SK-N-SH (cell line): ENCODE measurements at regions not wholly inside any gene's neighbourhood (a gene's known extent, or its start where the extent isn't known, plus 50 kb on each side); places are given as distances from the start of the nearest gene placed in this dataset.

Experiments used
- CTCF ChIA-PET: fragments of 300-600, 350-600 bp; formaldehyde crosslinking; extraction: SDS; loops from one replicate; lab custom pipeline; 2021; lab: Yijun Ruan, JAX
- POLR2A ChIA-PET: fragments of 350-600 bp; sonication (Branson Sonifier 250); formaldehyde crosslinking; extraction: SDS; loops from one replicate; lab custom pipeline; 2020; ENCODE audit warnings: antibody characterized with exemption, inconsistent platforms; lab: Yijun Ruan, JAX
- DNase-seq: peaks from one replicate; pipeline ENCODE4 v3.0.0; 2012
- H2AFZ ChIP-seq: fragments of 200-600 bp; sonication (generic); 2 replicates; pipeline ENCODE4 v1.8.1; 2016; ENCODE audit warnings: antibody characterized with exemption, mild to moderate bottlenecking, low read depth
- H3F3A ChIP-seq: fragments of 200-600 bp; sonication (generic); replicated peaks from 2 replicates; pipeline ENCODE3; 2016; ENCODE audit warnings: antibody characterized with exemption, mild to moderate bottlenecking; ENCODE audit not compliant: insufficient read depth
- H3K27ac ChIP-seq, 2 experiments: fragments of 200-500 bp in 1 of 2; fragments of 200-600 bp in 1 of 2; sonication (Bioruptor generic) in 1 of 2; sonication (generic), shearing (Covaris generic) in 1 of 2; 2 replicates each; pipeline versions ENCODE4 v1.5.1 to v1.6.1; 2014 to 2016; ENCODE audit warnings: low read depth in 2 of 2, inconsistent platforms in 1 of 2, low read length in 1 of 2, mild to moderate bottlenecking in 1 of 2, mixed read lengths in 1 of 2
- H3K27me3 ChIP-seq: fragments of 200-600 bp; sonication (generic), shearing (Covaris generic); 2 replicates; pipeline ENCODE4 v1.6.1; 2016; ENCODE audit warnings: mixed run types; ENCODE audit not compliant: insufficient read depth
- H3K36me3 ChIP-seq, 2 experiments: fragments of 200-500 bp in 1 of 2; fragments of 200-600 bp in 1 of 2; sonication (Bioruptor generic) in 1 of 2; sonication (generic) in 1 of 2; replicated peaks in 1 of 2; 2 replicates each; pipeline versions ENCODE3 to v1.5.1; 2014 to 2016; ENCODE audit warnings: low read length in 1 of 2, mild to moderate bottlenecking in 1 of 2; ENCODE audit not compliant: insufficient read depth in 2 of 2, control insufficient read depth in 1 of 2
- H3K4me1 ChIP-seq, 2 experiments: fragments of 200-500 bp in 1 of 2; fragments of 200-600 bp in 1 of 2; sonication (Bioruptor generic) in 1 of 2; sonication (generic), shearing (Covaris generic) in 1 of 2; 2 replicates each; pipeline versions ENCODE4 v1.5.1 to v1.6.1; 2014 to 2016; ENCODE audit warnings: low read depth in 1 of 2, low read length in 1 of 2, mixed run types in 1 of 2; ENCODE audit not compliant: insufficient read depth in 2 of 2, control insufficient read depth in 1 of 2
- H3K4me2 ChIP-seq: fragments of 200-600 bp; sonication (generic), shearing (Covaris generic); 2 replicates; pipeline ENCODE4 v1.6.1; 2017; ENCODE audit warnings: mixed run types
- H3K4me3 ChIP-seq, 2 experiments: fragments of 200-500 bp in 1 of 2; fragments of 200-600 bp in 1 of 2; sonication (Bioruptor generic) in 1 of 2; sonication (generic), shearing (Covaris generic) in 1 of 2; 2 replicates each; pipeline versions ENCODE4 v1.5.1 to v1.8.1; 2014 to 2016; ENCODE audit warnings: low read depth in 2 of 2, inconsistent platforms in 1 of 2, low read length in 1 of 2, mild to moderate bottlenecking in 1 of 2, mixed read lengths in 1 of 2, moderate library complexity in 1 of 2
- H3K79me2 ChIP-seq: fragments of 200-600 bp; sonication (generic); 2 replicates; pipeline ENCODE4 v1.8.1; 2017; ENCODE audit warnings: mild to moderate bottlenecking; ENCODE audit not compliant: insufficient read depth
- H3K9ac ChIP-seq: fragments of 200-600 bp; sonication (generic); 2 replicates; pipeline ENCODE4 v1.6.1; 2017; ENCODE audit warnings: mixed run types
- H3K9me2 ChIP-seq: fragments of 200-600 bp; sonication (generic); 2 replicates; pipeline ENCODE4 v1.6.1; 2017; ENCODE audit warnings: mixed run types
- H3K9me3 ChIP-seq: fragments of 200-600 bp; sonication (generic); 2 replicates; pipeline ENCODE4 v1.6.1; 2017; ENCODE audit warnings: mixed run types, mild to moderate bottlenecking, moderate library complexity
- H4K20me1 ChIP-seq: fragments of 200-600 bp; sonication (generic); 2 replicates; pipeline ENCODE4 v1.6.1; 2017; ENCODE audit warnings: mild to moderate bottlenecking, mixed run types; ENCODE audit not compliant: insufficient read depth
- ELF1 ChIP-seq: IDR thresholded peaks from 2 replicates; pipeline ENCODE4 v1.4.0; 2012
- EP300 ChIP-seq, 2 experiments: IDR thresholded peaks; 2 replicates each; pipeline versions ENCODE4 v1.4.0 to v1.6.1; 2012; ENCODE audit warnings: borderline replicate concordance in 1 of 2, low read depth in 1 of 2, low read length in 1 of 2
- EZH2phosphoT487 ChIP-seq: fragments of 200-600 bp; sonication (generic); IDR thresholded peaks from 2 replicates; pipeline ENCODE4 v1.6.1; 2017; ENCODE audit warnings: low read depth, mixed run types, mild to moderate bottlenecking, antibody characterized with exemption, moderate library complexity, borderline replicate concordance
- FOSL2 ChIP-seq: IDR thresholded peaks from 2 replicates; pipeline ENCODE4 v1.4.0; 2012; ENCODE audit warnings: low read depth, mild to moderate bottlenecking, moderate library complexity, borderline replicate concordance
- JUND ChIP-seq: IDR thresholded peaks from 2 replicates; pipeline ENCODE4 v1.4.0; 2012
- NRF1 ChIP-seq: IDR thresholded peaks from 2 replicates; pipeline ENCODE4 v1.6.1; 2012; ENCODE audit warnings: low read depth, mild to moderate bottlenecking, low read length
- POLR2AphosphoS5 ChIP-seq: IDR thresholded peaks from 2 replicates; pipeline ENCODE4 v1.6.1; 2012; ENCODE audit warnings: low read depth, low read length
- RAD21 ChIP-seq: IDR thresholded peaks from 2 replicates; pipeline ENCODE4 v1.6.1; 2012; ENCODE audit warnings: mild to moderate bottlenecking, low read length
- RCOR1 ChIP-seq: fragments of 150-350 bp; IDR thresholded peaks from 2 replicates; pipeline ENCODE4 v1.6.1; 2017; ENCODE audit warnings: antibody characterized with exemption, low read length
- RFX5 ChIP-seq: IDR thresholded peaks from 2 replicates; pipeline ENCODE4 v1.6.1; 2012; ENCODE audit warnings: mild to moderate bottlenecking, improper control_type of control experiment, low read length
- RXRA ChIP-seq: IDR thresholded peaks from 2 replicates; pipeline ENCODE4 v1.4.0; 2012; ENCODE audit warnings: low read depth, mild to moderate bottlenecking, borderline replicate concordance
- TAF1 ChIP-seq: IDR thresholded peaks from 2 replicates; pipeline ENCODE4 v1.6.1; 2012; ENCODE audit warnings: low read depth, mild to moderate bottlenecking, low read length, moderate library complexity, borderline replicate concordance
- TCF12 ChIP-seq: IDR thresholded peaks from 2 replicates; pipeline ENCODE4 v1.4.0; 2012
- YY1 ChIP-seq: IDR thresholded peaks from 2 replicates; pipeline ENCODE4 v1.4.0; 2012; ENCODE audit warnings: low read depth, mild to moderate bottlenecking
- WGBS: methylation state at CpG from one replicate; pipeline ENCODE4 v1.1.6; 2017; ENCODE audit warnings: low lambda C conversion rate; 5-methylcytosine and 5-hydroxymethylcytosine counted together
- TF ChIP-seq, protein P1 (sequence below): IDR thresholded peaks from 2 replicates; pipeline ENCODE4 v1.4.0; 2012; ENCODE audit warnings: low read depth, borderline replicate concordance
- TF ChIP-seq, protein P2 (sequence below): IDR thresholded peaks from 2 replicates; pipeline ENCODE4; 2012
- TF ChIP-seq, protein P3 (sequence below): IDR thresholded peaks from 2 replicates; pipeline ENCODE4 v1.4.0; 2012; ENCODE audit warnings: low read depth

- Histone ChIP-seq H3K27ac (no peak overlapping the region), H3K4me3 (no peak overlapping the region), H3K9ac (no peak overlapping the region), H3F3A (no peaks in the 10 kb centered on the region), H3K9me2 (no peaks in the 10 kb centered on the region), H3K79me2 (no peaks in the 10 kb centered on the region), H3K4me1 (no peaks in the 10 kb centered on the region), H3K4me2 (no peak overlapping the region), H3K27me3 (no peaks in the 10 kb centered on the region; the same call in 1 of the 2 replicates), H4K20me1 (no peaks in the 10 kb centered on the region), H2AFZ (no peak overlapping the region), H3K36me3 (no peaks in the 10 kb centered on the region), H3K9me3 (no peaks in the 10 kb centered on the region)
- ChIA-PET CTCF (interaction anchor here (1.2 kb wide), 1 partner anchor 35 kb away, joined by 3 read pairs; no protein-coding TSS in a partner anchor), POLR2A (no interaction called here)
- no peak for TF ChIP-seq EZH2phosphoT487
- TF ChIP-seq, protein P1, sequence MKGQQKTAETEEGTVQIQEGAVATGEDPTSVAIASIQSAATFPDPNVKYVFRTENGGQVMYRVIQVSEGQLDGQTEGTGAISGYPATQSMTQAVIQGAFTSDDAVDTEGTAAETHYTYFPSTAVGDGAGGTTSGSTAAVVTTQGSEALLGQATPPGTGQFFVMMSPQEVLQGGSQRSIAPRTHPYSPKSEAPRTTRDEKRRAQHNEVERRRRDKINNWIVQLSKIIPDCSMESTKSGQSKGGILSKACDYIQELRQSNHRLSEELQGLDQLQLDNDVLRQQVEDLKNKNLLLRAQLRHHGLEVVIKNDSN, result no peak
- no peak for DNase-seq
- 11% methylated on average over 5 of the region's 5 CpGs for WGBS
Measured at GRCh38 chr3:5390221-5390620, 202.7 kb downstream of the EDEM1 start.

DNA sequence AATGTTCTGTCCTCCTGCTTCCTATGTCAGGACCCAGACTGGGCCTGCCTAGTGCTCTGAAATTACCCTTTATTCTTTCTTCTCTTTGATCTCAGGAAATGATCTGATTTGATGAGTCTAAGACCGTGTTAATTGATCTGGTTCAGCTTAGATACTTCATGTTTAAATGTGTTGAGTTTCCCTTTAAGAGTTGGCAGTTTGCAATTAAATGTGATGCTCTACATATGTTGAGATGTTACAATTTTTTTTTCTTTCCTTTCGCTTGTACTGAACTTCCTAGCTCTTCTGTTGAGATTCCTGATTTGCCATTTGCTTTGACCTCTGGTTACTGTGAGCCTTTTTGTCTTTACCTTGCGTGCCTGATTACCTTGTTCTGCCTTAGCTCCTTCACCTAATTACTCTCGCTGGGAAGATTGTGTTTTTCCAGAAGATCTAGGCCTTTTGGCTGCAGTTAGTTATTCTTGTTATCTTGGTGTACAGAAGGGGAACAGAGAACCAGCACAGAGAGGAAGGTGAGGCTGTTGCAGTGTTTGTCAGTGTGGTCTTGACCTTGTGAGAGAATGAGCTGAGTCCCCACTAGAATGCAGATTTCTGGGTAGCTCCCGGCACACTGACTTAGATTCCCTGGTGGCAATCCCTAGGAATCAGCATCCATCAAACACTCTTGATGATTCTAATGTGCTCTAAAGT lies 203.6 kb downstream of the EDEM1 start:
- no peak overlapping the region for H2AFZ ChIP-seq
- H3K4me3 ChIP-seq, result no peak overlapping the region
- H3K9ac ChIP-seq, result no peak overlapping the region
- H3K79me2 ChIP-seq, result no peaks in the 10 kb centered on the region
- no peak for DNase-seq
- ChIA-PET POLR2A (no interaction called here), CTCF (interaction anchor here (1.2 kb wide), 1 partner anchor 35 kb away, joined by 3 read pairs; no protein-coding TSS in a partner anchor)
- no peaks in the 10 kb centered on the region for H3K4me1 ChIP-seq
- WGBS, result 16% methylated on average over 5 of the region's 5 CpGs
- H3K36me3 ChIP-seq, result no peaks in the 10 kb centered on the region
- no peaks in the 10 kb centered on the region for H4K20me1 ChIP-seq
- TF ChIP-seq TCF12 (no peak), FOSL2 (no peak), RAD21 (no peak)
- TF ChIP-seq, protein P2, sequence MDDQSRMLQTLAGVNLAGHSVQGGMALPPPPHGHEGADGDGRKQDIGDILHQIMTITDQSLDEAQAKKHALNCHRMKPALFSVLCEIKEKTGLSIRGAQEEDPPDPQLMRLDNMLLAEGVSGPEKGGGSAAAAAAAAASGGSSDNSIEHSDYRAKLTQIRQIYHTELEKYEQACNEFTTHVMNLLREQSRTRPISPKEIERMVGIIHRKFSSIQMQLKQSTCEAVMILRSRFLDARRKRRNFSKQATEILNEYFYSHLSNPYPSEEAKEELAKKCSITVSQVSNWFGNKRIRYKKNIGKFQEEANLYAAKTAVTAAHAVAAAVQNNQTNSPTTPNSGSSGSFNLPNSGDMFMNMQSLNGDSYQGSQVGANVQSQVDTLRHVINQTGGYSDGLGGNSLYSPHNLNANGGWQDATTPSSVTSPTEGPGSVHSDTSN, result no peak
- H3K9me2 ChIP-seq, result no peaks in the 10 kb centered on the region
- no peak overlapping the region for H3K4me2 ChIP-seq
- H3F3A ChIP-seq, result no peaks in the 10 kb centered on the region
- H3K27ac ChIP-seq, result no peak overlapping the region
- no peaks in the 10 kb centered on the region; the same call in 1 of the 2 replicates for H3K27me3 ChIP-seq
- H3K9me3 ChIP-seq, result no peaks in the 10 kb centered on the region

DNA sequence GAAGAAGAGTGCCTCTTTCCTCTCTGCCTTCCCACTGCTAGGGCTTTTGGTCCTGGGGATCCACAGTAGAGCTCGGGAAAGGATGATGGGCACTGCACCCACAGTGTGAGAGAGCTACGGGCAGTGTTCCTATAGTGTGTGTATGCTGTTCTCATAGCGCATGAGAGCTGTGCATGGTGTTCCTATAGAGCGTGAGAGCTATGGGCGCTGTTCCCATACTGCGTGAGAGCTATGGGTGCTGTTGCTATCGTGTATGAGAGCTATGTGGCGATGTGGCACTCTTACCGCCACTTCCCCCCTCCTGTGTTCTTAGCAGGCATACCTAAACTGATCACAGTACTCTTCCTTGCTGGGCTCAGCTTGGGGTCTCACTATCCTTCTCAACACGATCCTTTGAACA lies 213.5 kb downstream of the EDEM1 start:
- Histone ChIP-seq H3F3A (no peaks in the 10 kb centered on the region), H3K27ac (no peak overlapping the region), H3K4me1 (no peaks in the 10 kb centered on the region), H2AFZ (no peak overlapping the region), H3K4me3 (no peak overlapping the region), H3K27me3 (no peaks in the 10 kb centered on the region; the same call in 1 of the 2 replicates), H3K9ac (no peak overlapping the region), H3K4me2 (no peak overlapping the region), H3K79me2 (no peaks in the 10 kb centered on the region), H4K20me1 (no peaks in the 10 kb centered on the region), H3K36me3 (no peaks in the 10 kb centered on the region), H3K9me2 (no peaks in the 10 kb centered on the region), H3K9me3 (no peaks in the 10 kb centered on the region)
- WGBS, result 23% methylated on average over 5 of the region's 10 CpGs
- CTCF ChIA-PET, result interaction anchor here (0.6 to 1.4 kb wide), 2 partner anchors 22 to 25 kb away, joined by 3 to 6 read pairs; no protein-coding TSS in a partner anchor
- no peak for DNase-seq
- POLR2A ChIA-PET, result interaction anchor here (0.6 kb wide), 1 partner anchor 1827 kb away, joined by 3 read pairs; no protein-coding TSS in a partner anchor
- TF ChIP-seq TAF1 (no peak), RCOR1 (no peak), NRF1 (no peak), EP300 (IDR thresholded peaks at IDR 0.05; ENCODE audit: borderline replicate concordance in 1 of 2, low read depth in 1 of 2, low read length in 1 of 2) (no peak), POLR2AphosphoS5 (no peak), RFX5 (no peak), YY1 (no peak), JUND (no peak), FOSL2 (no peak), RXRA (no peak), RAD21 (no peak), ELF1 (no peak)
- TF ChIP-seq, protein P3, sequence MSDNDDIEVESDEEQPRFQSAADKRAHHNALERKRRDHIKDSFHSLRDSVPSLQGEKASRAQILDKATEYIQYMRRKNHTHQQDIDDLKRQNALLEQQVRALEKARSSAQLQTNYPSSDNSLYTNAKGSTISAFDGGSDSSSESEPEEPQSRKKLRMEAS, result no peak
- TF ChIP-seq, protein P2, result no peak
